LNCAP (cell line): ENCODE measurements at regions not wholly inside any gene's neighbourhood (a gene's known extent, or its start where the extent isn't known, plus 50 kb on each side); places are given as distances from the start of the nearest gene placed in this dataset.

ENCODE experiments used
- CTCF ChIP-seq: fragments of 450-650 bp; IDR thresholded peaks from 2 replicates; pipeline ENCODE4 v1.5.1; 2017; ENCODE audit warnings: mild to moderate bottlenecking

GRCh38 chr3:127354761-127355160 lies 66.9 kb upstream of the PRR20G start:
- TF ChIP-seq CTCF: no peak

- TF ChIP-seq CTCF: no peak
These were observed 64.8 kb upstream of the PRR20G start for GRCh38 chr3:127352612-127353011.

DNA sequence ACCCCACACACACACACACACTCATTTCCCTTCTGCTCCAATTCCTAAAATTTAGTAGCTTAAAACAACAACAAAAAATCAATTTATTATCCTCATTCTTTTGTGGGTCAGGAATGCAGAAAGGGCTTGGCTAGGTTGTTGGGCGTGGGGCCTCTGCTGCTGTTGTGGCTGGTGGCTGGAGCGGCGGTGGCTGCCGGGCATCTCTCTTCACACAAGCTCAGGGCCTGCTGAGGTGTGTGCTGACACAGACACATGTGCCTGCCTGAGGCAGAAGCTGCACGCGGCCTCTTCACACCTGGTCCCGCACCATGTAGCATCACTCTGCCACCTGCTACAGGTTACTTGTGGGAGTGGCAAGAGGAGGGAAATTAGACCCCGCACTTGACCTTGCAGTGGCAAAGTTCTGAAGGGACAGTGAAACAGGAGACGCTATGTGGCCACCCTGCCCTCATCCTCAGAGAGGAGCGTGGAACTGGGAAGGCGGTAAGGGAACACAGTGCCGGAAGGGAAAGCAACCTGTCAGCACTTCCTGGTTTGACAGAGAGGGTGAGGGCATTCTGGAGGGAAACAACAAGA lies 64.0 kb upstream of the PRR20G start:
- TF ChIP-seq CTCF: no peak

DNA sequence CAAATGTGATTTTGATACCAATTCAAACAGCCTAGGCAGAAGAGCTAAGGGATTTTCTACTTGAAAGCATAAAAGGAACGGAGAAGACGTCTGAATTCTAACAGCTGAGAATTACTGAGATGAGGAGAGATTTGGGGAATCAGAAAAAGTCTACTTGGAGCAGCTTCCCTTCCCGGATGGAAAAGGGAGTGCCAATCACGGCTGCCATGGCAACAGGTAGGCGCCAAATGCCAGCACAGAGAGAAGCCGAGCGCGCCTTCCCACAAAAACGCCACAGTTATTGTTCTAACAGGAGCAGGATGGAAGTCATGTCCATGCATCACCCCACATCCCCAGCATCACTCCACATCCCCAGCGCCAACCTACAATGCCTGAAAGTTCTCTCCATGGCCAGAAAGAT lies 63.5 kb upstream of the PRR20G start:
- no peak for TF ChIP-seq CTCF

- TF ChIP-seq CTCF: no peak
These were observed 62.6 kb upstream of the PRR20G start for GRCh38 chr3:127350172-127351050.

- no peak for TF ChIP-seq CTCF
These were observed 61.8 kb upstream of the PRR20G start for GRCh38 chr3:127349501-127350171.

DNA sequence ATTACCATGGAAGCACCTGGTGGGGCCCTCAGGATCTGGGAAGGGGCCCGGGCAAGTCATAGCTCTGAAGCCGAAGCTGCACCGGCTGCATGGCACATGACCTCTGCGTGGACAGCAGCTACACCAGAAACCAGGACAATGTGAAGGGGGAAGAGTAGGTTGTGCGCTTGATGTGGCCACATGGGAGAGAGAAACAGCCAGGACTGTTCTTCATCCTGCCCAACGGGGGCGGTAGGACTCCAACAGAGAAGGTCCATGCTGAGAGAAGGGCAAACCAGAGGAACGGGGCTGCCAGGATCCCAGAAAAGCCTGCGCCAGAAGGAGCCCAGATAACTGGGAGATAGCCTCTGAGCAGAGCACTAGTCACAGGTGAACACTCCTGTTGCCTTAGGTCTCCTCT lies 54.9 kb upstream of the PRR20G start:
- no peak for TF ChIP-seq CTCF
